ENCODE measurements at regions not wholly inside any gene's neighbourhood (a gene's known extent, or its start where the extent isn't known, plus 50 kb on each side); places are given as distances from the start of the nearest gene placed in this dataset.

GRCh38 chr4:25986807-25987206 lies 72.8 kb downstream of the SMIM20 start:
- no peak overlapping the region for H3K27ac ChIP-seq (ENCODE audit: control insufficient read depth, insufficient read depth)
- in situ Hi-C loops (cut with MboI): no loop called here
- no peaks in the 10 kb centered on the region for H3K79me2 ChIP-seq (ENCODE audit: control insufficient read depth, insufficient read depth, low read length)
- H3K4me2 ChIP-seq (ENCODE audit: control insufficient read depth, insufficient read depth): no peak overlapping the region
- RAD21 ChIA-PET (ENCODE audit: unreplicated experiment): interaction anchor here (1.2 to 2.1 kb wide), 4 partner anchors 14 to 424 kb away, joined by 3 to 12 read pairs (median 4); no protein-coding TSS in a partner anchor
- CTCF ChIA-PET: interaction anchor here (0.6 to 5.4 kb wide), 18 partner anchors 14 to 422 kb away, joined by 3 to 62 read pairs (median 4); no protein-coding TSS in a partner anchor
- H4K20me1 ChIP-seq (ENCODE audit: control insufficient read depth, insufficient read depth): no peaks in the 10 kb centered on the region
- H3K9ac ChIP-seq (ENCODE audit: control insufficient read depth, insufficient read depth, low read length): no peak overlapping the region
- no peak overlapping the region for H3K4me3 ChIP-seq
- no TSS peak for BruUV-seq (replicated peaks)
- POLR2A ChIA-PET: interaction anchor here (0.6 kb wide), 2 partner anchors 140 to 1915 kb away, joined by 3 read pairs; no protein-coding TSS in a partner anchor
- intact Hi-C loops (cut with micrococcal nuclease; ENCODE audit: unreplicated experiment): loop anchor here (5.0 kb wide), 1 partner anchor 340 kb away; no protein-coding TSS in a partner anchor
- no peaks in the 10 kb centered on the region for H3K36me3 ChIP-seq (ENCODE audit: control insufficient read depth in 2 of 2, insufficient read depth in 2 of 2, low read length in 1 of 2)
- SMC1A ChIA-PET (ENCODE audit: uncharacterized antibody, unreplicated experiment): interaction anchor here (0.6 to 4.1 kb wide), 8 partner anchors 18 to 145 kb away, joined by 3 to 13 read pairs (median 8); no protein-coding TSS in a partner anchor
- no peak for FAIRE-seq
- H3K9me3 ChIP-seq (replicated peaks; ENCODE audit: control insufficient read depth, insufficient read depth, low read length): no peaks in the 10 kb centered on the region
- H3K4me1 ChIP-seq (ENCODE audit: control insufficient read depth, insufficient read depth, low read length): peaks cover 5% of the 10 kb centered on the region
- no peak for DNase-seq (ENCODE audit: low read depth, low spot score)
- 73% methylated on average over 7 of the region's 7 CpGs for WGBS (ENCODE audit: insufficient coverage, insufficient replicate concordance, low lambda C conversion rate, missing lambda C conversion rate)
- H3K27me3 ChIP-seq (replicated peaks in 1 of 2; ENCODE audit: control insufficient read depth in 2 of 2, insufficient read depth in 2 of 2, low read length in 1 of 2): no peaks in the 10 kb centered on the region
- H2AFZ ChIP-seq (ENCODE audit: control insufficient read depth, low read depth, low read length): no peak overlapping the region
- ATAC-seq: no peak
- TF ChIP-seq JUND (IDR thresholded peaks at IDR 0.05; ENCODE audit: low read depth, low read length) (no peak), MYC (IDR thresholded peaks at IDR 0.05; ENCODE audit: insufficient read depth, insufficient read length, insufficient replicate concordance, low read length, severe bottlenecking) (no peak), RB1 (IDR thresholded peaks at IDR 0.05; ENCODE audit: borderline replicate concordance) (no peak), TARDBP (IDR thresholded peaks at IDR 0.05; ENCODE audit: borderline replicate concordance) (no peak), PRDM15 (CRISPR knock-in tag; IDR thresholded peaks at IDR 0.05) (no peak), CHD4 (IDR thresholded peaks at IDR 0.05) (no peak), WRNIP1 (IDR thresholded peaks at IDR 0.05; ENCODE audit: borderline replicate concordance, low read depth, low read length) (no peak)
